MV-4-11 (cell line): ENCODE measurements at regions not wholly inside any gene's neighbourhood (a gene's known extent, or its start where the extent isn't known, plus 50 kb on each side); places are given as distances from the start of the nearest gene placed in this dataset.
A peak's percentile ranks its signal among the peaks of the same experiment; 100 is the strongest.
"Not testable (repeated sequence)": the region's sequence is repeated elsewhere in the genome, so short reads cannot be mapped to it uniquely, and the experiment has no call there.

Experiments used
- DNase-seq: peaks from one replicate; lab custom pipeline; 2025; lab: John Stamatoyannopoulos, UW

GRCh38 chr3:5545719-5546118 lies 358.2 kb downstream of the EDEM1 start:
- DNase-seq = no peak

GRCh38 chr3:5553203-5553602 lies 365.7 kb downstream of the EDEM1 start:
- no peak for DNase-seq

- DNase-seq = no peak
Observed at GRCh38 chr3:5554245-5554747, 366.8 kb downstream of the EDEM1 start.

GRCh38 chr3:5560199-5560598 lies 372.7 kb downstream of the EDEM1 start:
- peak; percentile 85 for DNase-seq

- peak; percentile 7 for DNase-seq
Observed at GRCh38 chr3:5563537-5564277, 376.2 kb downstream of the EDEM1 start.

GRCh38 chr3:5564278-5564666 lies 376.8 kb downstream of the EDEM1 start:
- DNase-seq = no peak

GRCh38 chr3:5565026-5565425 lies 377.5 kb downstream of the EDEM1 start:
- DNase-seq = peak; percentile 24

- no peak for DNase-seq
Observed at GRCh38 chr3:5567113-5567512, 379.6 kb downstream of the EDEM1 start.

GRCh38 chr3:5568451-5568850 lies 380.9 kb downstream of the EDEM1 start:
- no peak for DNase-seq

GRCh38 chr3:5569152-5569551 lies 381.6 kb downstream of the EDEM1 start:
- no peak for DNase-seq

GRCh38 chr3:5572168-5572567 lies 384.7 kb downstream of the EDEM1 start:
- no peak for DNase-seq

GRCh38 chr3:5576277-5577011 lies 388.9 kb downstream of the EDEM1 start:
- DNase-seq = no peak

GRCh38 chr3:5579139-5579602 lies 391.7 kb downstream of the EDEM1 start:
- DNase-seq = no peak

- peak; percentile 82 for DNase-seq
Observed at GRCh38 chr3:5579946-5580345, 392.4 kb downstream of the EDEM1 start.

GRCh38 chr3:5580826-5581225 lies 393.3 kb downstream of the EDEM1 start:
- no peak for DNase-seq

- no peak for DNase-seq
Observed at GRCh38 chr3:5581743-5582142, 394.2 kb downstream of the EDEM1 start.

GRCh38 chr3:5583920-5584319 lies 396.4 kb downstream of the EDEM1 start:
- DNase-seq = no peak

GRCh38 chr3:5585085-5585484 lies 397.6 kb downstream of the EDEM1 start:
- no peak for DNase-seq

GRCh38 chr3:5606884-5607472 lies 419.5 kb downstream of the EDEM1 start:
- DNase-seq = no peak

GRCh38 chr3:5607581-5607980 lies 420.1 kb downstream of the EDEM1 start:
- peak; percentile 29 for DNase-seq

GRCh38 chr3:5608971-5609370 lies 421.5 kb downstream of the EDEM1 start:
- DNase-seq = not testable (repeated sequence)

GRCh38 chr3:5613599-5613998 lies 426.1 kb downstream of the EDEM1 start:
- DNase-seq = no peak

- DNase-seq = peak; percentile 72
Observed at GRCh38 chr3:5616873-5617272, 429.4 kb downstream of the EDEM1 start.
